HG03095 (cell line): ENCODE measurements at regions not wholly inside any gene's neighbourhood (a gene's known extent, or its start where the extent isn't known, plus 50 kb on each side); places are given as distances from the start of the nearest gene placed in this dataset.
A peak's percentile ranks its signal among the peaks of the same experiment; 100 is the strongest.

Experiments used
- ATAC-seq: cut with Tn5 transposase; IDR thresholded peaks from one replicate; pipeline ENCODE4 v1.9.1; 2021; ENCODE audit warnings: moderate library complexity; ENCODE audit not compliant: unreplicated experiment

DNA sequence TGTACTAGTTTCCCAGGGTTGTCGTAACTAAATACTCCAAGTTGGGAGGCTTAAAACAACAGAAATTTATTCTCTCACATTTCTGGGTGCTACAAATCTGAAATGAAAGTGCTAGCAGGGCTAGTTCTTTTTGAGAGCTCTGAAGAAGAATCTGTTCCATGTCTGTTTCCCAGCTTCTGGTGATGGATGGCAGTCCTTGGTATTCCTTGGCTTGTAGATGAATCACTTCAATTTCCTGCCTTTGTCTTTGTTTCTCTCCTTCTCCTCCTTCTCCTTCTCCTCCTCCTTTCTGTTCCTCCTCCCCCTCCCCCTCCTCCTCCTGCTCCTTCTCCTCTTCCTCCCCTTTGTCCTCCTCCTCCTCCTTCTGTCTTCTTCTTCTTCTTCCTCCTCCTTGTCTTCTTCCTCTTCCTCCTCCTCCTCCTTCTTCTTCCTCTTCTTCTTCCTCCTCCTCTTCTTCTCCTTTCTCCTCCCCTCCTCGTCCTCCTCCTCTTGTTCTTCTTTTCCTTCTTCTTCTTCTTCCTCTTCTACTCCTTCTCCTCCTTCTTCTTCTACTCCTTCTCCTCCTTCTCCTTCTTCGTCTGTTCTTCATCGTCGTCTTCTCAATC, 104.7 kb upstream of the ANKRD55 start:
- ATAC-seq, result no peak

DNA sequence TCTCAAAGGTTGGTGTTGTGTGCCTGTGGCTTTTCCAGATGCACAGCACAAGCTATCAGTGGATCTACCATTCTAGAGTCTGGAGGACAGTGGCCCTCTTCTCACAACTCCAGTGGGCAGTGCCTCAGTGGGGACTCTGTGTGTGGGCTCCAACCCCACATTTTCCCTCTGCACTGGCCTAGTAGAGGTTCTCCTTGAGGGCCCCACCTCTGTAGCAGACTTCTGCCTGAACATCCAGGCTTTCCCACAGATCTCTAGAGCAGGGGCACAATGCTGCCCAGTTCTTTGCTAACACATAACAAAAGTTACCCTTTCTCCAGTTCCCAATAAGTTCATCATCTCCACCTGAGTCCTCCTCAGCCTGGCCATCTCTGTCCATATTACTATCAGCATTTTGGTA, 102.1 kb upstream of the ANKRD55 start:
- ATAC-seq, result no peak

DNA sequence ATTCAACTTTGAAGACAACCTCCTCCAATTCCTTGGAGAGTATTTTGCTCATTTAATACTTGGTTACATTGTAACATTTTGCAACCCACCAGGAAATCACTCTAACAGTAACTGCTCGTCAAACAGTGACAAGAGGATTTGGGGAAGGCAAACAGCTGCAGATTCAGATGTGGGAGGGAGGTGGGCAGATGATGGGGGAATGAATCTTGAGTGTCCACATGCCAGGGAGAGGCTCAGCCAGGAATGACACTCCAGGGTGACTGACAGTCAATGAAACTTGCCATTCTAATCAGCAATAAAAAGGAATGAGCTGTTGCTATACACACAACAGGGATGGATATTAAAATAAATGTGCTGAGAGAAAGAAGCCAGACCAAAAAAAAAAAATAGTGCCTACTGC, 97.7 kb upstream of the ANKRD55 start:
- no peak for ATAC-seq

DNA sequence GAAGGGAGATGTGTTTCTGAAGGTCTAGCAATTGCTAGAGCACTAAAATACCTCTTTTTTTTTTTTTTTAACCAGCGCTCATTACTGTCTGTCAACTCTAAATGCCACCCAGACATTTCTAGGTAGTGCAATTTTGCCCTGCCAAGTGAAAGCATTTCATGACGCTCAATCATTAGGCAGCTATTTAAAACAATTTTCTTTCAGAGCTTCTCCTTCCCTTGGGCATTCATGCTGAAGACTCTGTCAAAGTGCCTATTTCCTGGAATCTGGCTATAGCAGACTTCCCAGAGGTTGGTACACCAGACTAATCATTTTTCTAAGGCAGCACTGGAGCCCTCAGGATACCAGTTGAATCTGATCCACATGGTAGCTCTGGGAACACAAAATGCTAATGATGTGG, 97.0 kb upstream of the ANKRD55 start:
- no peak for ATAC-seq

DNA sequence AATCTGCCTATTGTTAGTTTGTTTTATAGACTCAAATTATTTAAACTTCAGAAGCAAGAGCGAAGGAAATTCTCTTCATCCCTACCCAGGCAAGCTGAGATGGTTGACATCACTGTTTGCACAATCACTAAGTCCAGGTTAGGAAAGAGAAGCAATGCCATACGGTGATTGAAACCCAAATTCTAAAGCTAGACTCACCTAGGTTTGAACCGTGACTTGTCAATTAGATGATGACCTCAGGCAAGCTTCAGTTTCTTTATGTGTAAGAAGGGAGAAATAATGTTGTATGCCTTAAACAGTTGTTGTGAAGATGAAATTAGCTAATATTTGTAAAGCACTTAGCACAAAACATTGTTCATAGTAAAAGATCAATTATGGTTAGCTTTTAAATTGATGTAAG, 96.5 kb upstream of the ANKRD55 start:
- ATAC-seq, result peak; percentile 70

DNA sequence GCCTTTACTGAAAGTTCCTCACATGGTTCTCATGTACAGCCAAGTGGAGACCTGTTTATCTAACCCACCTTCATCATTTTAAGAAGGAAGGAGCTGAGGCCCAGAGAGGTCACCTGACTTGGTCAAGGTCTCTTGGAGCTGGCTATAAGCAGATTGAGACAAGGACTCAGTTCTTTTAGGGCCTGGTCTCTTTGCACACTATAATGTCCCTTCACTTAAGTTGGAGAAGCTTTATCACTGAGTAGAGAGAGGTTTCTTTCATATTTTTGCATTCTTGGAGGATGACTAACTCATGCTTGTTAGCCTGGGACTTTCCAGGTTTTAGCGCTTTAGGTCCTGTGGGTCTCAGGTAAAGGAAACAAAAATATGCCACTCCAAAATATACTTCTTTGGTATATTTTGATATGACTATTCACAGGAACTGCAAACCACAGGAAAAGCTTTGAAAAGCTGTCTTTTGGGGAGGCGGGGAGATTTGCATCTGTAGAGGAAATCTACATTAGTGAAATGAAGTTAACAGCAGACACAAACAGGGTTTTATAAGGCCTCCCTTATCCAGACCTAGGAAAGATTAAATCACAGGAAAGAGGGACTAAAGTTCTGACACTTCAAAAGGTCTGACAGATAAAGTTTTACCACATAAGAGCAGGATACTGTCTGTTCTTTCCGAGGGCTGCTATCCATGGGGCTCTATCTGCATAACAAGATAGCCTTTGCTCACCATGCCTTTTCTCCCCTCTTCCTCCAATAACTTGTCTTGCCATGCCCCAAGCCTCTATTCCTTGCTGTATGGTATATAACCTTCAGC, 95.8 kb upstream of the ANKRD55 start:
- peak; percentile 58 for ATAC-seq

DNA sequence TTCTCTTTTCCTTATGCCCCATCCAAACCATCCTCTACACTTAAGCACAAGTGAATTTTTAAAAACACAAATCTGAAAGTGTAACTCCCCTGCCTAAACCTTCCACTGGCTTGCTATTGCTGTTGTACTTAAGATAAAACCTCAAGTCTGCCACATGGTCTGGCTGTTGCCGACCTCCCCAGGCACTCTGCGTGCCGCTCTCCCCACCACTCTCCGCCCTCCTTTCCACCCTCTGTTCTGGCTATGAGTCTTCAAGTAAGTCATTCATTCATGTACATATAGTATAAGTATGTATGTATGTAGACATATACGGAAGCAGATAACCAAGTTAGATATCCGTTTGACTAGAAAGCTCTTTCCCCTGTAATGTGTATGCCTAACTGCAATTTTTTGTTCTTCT, 94.7 kb upstream of the ANKRD55 start:
- no peak for ATAC-seq

DNA sequence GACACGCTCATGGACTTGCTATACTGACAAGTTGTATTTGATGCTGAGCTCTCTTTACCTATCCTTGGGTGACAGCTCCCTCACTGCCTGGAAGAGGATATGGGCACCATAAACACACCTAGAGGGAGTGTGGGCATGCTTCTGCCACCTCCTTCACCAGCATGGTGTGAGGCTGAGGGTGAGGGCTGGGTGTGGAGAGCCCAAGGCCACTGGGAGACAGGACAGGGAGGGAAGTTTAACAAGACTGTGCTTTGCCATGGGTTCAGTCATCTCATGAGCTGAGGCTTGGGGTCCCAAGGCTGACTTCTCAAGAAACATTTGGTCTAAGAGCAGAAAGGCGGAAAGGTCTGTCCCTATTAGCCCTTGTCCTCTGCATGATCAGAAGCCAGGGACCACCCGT, 93.6 kb upstream of the ANKRD55 start:
- no peak for ATAC-seq

DNA sequence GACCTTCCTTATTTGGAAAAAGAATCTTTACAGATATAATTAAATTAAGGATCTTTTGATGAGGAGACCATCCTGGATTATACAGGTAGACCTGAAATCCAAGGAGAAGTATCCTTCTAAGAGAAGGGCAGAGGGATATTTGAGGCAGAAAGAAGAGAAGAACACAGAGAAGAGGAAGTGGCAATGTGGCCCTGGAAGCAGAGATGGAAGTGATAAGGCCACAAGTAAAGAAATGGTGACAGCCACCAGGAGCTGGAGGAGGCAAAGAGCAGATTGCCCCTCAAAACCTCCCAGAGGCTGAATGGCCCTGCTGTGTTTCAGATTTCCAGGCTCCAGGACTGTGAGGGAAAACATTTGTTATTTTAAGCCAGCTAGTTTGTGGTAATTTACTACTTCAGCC, 93.0 kb upstream of the ANKRD55 start:
- ATAC-seq, result no peak

DNA sequence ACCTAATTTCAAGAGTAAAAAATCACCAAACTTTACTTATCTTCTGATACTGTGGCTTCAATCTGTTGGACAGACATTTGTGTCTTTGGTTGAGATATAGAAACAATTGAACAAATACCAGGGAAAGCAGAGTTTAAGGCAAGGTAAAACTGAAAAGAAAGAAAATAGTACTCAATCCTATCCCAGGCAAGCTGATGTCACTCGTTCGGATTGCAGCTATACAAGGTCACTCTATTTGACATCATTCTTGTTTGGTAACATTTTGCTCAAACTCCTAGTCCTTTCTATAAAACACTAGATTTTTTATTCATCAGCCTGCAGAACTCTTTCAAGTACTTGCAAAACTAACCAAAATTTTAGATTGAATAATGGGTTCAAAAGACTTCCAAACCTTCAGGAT, 91.9 kb upstream of the ANKRD55 start:
- no peak for ATAC-seq

DNA sequence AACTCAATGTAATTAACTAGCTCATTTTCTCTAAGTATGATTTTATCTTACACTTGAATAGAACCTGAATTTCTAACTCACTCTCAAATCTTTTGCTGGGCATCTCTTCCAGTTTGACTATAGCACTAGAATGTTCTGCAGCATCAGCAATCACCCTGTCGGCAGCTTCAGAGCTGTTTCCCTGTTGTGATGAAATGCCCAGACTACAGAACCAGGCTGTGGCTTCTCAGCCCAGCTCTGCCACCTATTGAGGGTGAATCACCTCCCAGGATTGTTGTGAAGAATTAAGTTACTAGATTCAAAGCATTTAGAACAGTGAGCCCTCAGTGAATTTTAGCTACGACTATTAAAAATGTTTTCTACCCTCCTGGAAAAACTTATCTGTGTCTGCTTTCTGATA, 90.4 kb upstream of the ANKRD55 start:
- no peak for ATAC-seq

DNA sequence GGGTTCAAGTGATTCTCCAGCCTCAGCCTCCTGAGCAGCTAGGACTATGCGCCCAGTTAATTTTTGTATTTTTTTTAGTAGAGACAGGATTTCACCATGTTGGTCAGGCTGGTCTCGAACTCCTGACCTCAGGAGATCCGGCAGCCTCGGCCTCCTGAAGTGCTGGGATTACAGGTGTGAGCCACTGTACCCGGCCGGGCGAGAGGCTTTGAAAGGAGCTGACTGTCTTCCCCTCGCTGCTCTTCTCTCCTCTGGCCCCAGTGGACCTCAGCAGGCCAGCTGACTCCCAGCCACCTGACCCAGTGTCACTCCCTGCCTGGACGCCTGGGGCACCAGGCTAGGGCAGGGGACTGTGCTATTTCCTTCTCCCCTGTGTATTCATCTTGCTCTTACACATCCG, 89.5 kb upstream of the ANKRD55 start:
- ATAC-seq, result no peak

DNA sequence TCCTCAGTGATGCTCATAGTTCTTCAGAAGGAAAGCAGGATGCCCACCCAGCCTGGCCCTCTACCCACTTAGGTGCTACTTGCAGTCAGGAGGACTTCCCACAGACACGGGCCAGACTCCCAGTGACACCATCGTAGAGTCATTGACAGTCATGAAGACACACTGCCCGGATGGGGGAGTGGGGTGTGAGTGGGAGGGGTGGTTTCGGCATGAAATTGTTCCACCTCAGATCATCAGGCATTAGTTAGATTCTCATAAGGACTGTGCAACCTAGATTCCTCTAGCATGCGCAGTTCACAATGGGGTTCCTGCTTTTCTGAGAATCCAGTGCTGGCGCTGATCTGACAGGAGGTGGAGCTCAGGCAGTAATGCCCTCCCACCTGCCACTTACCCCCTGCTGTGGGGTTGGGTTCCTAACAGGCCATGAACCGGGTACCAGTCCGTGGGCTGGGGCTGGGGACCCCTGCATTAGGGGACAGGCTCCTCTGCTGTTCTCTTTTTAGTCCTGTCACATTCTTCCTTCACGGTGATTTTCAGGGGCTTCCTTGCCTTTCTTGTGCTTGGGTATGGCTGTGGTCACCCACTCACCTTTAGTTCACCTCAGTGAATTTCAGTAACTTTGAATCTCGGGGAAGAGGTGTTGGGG, 88.2 kb upstream of the ANKRD55 start:
- ATAC-seq, result no peak

DNA sequence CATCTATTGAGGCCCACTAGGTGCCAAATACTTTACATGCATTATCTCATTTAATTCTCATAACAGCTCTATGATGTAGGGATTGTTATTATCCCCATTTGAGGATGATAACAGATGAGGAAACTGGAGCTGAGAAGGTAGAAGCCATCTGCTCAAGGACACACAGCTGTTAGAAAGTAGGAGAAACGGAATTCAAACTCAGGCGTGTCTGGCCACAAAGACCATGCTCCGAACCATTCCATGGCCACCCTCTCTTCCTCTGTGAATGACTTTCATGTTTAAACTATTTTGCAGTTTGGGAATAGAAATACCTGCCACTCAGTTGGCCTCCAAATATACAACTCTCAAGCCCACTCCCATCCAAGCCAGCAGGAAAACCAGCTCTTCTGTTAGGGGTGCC, 87.6 kb upstream of the ANKRD55 start:
- ATAC-seq, result no peak

DNA sequence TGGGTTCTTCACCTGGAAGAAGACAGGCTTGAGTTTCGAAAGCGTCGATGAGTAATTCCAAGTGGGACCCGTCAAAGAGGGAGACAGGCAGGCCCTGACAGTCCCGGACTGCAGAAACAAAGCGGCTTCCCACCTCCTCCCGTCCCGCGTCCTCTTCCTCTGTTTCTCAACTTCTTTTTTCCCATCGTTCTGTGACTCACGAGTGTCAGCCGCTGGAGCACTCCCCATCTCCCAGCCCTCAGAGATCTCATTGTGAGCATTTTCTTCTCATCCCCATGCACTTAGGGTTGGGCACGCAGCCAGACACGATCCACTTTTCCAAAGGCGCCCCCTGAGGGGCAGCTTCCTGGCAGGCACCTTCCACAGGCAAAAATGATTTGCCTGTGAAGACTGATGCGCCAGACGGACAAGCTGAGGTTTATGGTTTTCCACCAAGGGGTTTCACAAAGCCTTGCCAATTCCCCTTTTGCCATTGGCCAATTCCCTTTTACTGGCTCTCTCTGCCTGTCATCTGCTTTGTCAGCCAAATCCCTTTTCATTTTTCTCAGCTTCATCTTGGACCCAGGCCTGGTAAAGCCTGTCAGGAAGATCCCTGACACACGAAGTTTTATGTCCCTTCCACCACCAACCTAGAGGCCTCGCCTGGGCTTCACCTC, 86.5 kb upstream of the ANKRD55 start:
- no peak for ATAC-seq

DNA sequence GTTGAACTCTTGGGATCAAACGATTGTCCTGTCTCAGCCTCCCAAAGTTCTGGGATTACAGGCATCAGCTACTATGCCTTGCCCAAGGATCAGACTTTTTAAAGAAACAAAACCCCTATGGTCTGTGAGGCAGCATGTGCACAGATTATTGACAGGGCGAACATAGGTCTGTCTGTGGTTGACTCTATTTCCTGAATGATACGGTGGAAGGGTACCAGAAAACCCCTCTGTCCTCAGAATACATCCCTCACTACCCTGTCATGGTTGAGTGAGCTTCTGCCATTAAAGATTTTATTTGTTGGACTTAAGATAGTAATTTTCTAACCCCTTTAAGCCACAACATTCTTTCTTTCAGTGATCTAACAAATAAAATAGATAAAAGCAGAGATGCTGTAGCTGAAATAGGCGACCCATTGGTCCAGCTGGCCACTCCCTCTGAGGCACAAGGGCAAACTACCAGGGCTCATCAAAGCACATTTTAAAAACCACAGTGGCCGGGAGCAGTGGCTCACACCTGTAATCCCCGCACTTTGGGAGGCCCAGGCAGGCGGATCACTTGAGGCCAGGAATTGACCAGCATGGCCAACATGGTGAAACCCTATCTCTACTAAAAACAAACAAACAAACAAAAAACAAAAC, 84.9 kb upstream of the ANKRD55 start:
- ATAC-seq, result peak; percentile 78

DNA sequence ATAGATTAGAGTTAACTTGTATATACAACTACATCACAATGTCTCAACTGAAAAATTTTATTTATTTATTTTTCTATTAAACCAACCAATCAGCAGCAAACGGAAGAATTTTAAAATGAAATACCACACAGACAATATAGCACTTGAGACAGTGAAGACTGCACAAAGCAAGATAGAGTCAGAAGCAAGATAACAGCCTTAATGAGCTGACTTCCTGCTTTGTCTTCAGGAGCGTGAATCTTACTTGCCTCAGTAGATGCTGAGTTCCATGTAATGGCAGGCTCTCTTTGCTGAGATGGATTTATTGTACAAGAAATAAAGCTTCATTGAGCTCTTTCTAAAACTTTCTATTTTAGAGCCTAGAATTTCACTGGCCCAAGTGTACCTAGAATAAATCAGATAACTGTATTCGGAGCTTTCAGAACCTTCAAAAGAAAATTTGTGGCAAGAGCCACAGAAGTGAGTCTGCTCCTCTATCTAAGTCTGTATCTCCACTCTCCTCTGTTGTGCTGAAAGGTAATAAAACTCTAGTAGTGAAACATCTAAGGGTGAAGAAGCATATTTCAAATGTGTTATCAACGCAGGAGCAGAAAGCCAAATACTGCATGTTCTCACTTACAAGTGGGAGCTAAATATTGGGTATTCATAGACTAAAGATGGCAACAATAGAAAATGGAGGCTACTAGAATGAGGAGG, 83.3 kb upstream of the ANKRD55 start:
- ATAC-seq, result no peak

DNA sequence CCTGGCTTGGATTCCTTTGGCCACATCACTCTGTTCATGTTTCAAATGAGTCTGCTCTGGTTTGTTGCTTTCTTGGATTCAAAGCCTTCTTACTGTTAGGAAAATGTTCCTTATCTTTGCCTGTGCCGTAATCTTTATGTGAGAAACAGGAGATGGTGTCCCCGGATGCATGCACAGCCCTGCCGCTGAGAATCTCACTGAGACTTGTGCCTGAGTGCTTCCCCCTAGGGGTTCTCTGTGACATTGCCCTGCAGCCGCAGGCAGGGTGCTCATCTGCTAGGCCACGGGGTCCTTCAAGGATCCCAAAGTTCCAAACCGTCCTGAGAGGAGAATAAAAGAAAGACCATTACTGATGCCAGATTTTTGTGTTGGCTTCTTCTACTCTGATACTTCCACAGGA, 81.4 kb upstream of the ANKRD55 start:
- no peak for ATAC-seq

DNA sequence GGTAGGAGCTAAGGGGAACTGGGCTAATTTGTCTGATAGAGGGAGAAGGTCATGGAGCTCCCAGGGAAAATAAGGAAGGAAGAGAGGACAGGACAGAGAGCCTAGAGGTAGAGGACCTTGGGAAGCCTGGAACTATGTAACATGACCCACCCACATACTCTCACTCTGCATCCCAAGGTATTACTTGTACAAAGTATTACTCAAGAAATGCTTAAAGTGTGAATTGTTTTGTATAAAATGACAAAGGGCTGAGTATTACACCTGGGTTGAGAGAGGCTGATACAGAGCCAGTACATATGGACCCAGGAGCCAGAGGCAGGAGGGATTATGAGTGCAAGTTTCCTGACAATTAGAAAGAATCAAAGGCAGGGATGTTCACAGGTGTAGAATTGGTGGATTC, 80.5 kb upstream of the ANKRD55 start:
- no peak for ATAC-seq

DNA sequence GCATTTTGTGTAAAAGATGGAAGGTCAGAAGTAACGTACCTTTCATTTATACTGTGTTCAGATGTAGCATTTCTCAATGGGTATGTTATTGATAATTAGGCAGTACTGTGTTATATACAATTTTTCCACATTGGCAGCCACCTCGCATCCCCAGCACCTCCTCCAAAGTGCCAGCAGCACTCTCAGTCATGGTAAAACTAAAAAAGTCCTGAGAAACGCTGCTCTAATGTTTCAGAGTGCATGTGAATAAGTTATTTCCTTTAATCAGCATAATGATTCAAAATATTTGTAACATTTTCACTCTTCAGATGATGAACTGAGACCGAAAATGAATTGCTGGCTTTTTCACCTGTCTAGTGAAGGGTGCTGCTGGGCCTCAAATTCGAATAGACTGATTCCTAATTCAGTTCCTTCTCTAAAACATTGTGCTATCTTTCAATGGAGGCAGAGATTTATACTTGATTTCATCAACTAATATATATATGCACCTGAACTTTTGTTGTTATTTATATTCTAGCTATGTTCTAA, 79.9 kb upstream of the ANKRD55 start:
- ATAC-seq, result no peak
